ENCODE measurements at regions not wholly inside any gene's neighbourhood (a gene's known extent, or its start where the extent isn't known, plus 50 kb on each side); places are given as distances from the start of the nearest gene placed in this dataset.

GRCh38 chrX:38898261-38898660 lies 97.0 kb downstream of the MID1IP1 start:
- no peaks in the 10 kb centered on the region for H3K36me3 ChIP-seq

GRCh38 chrX:38899650-38900049 lies 98.4 kb downstream of the MID1IP1 start:
- Histone ChIP-seq H3K9me3 (no peaks in the 10 kb centered on the region), H3K27ac (no peak overlapping the region), H3K4me3 (no peak overlapping the region), H3K27me3 (no peaks in the 10 kb centered on the region), H3K4me1 (no peaks in the 10 kb centered on the region), H3K36me3 (no peaks in the 10 kb centered on the region)
- no peak for TF ChIP-seq CTCF (IDR thresholded peaks at IDR 0.05)
- no peak for DNase-seq (ENCODE audit: low spot score)

More at GRCh38 chrX:38898261-38898660, 97.0 kb downstream of the MID1IP1 start:
- no peak for DNase-seq (ENCODE audit: low spot score)
- no peak overlapping the region for H3K27ac ChIP-seq
- no peak for TF ChIP-seq CTCF (IDR thresholded peaks at IDR 0.05)
- H3K4me3 ChIP-seq: no peak overlapping the region
- H3K9me3 ChIP-seq: no peaks in the 10 kb centered on the region
- H3K4me1 ChIP-seq: no peaks in the 10 kb centered on the region
- no peaks in the 10 kb centered on the region for H3K27me3 ChIP-seq

GRCh38 chrX:38900719-38901118 lies 99.5 kb downstream of the MID1IP1 start:
- no peak for DNase-seq (ENCODE audit: low spot score)
- no peaks in the 10 kb centered on the region for H3K9me3 ChIP-seq
- H3K27ac ChIP-seq: no peak overlapping the region
- no peaks in the 10 kb centered on the region for H3K4me1 ChIP-seq
- no peak overlapping the region for H3K4me3 ChIP-seq
- H3K36me3 ChIP-seq: no peaks in the 10 kb centered on the region
- no peaks in the 10 kb centered on the region for H3K27me3 ChIP-seq
- no peak for TF ChIP-seq CTCF (IDR thresholded peaks at IDR 0.05)

GRCh38 chrX:38902972-38903492 lies 101.8 kb downstream of the MID1IP1 start:
- no peaks in the 10 kb centered on the region for H3K9me3 ChIP-seq
- H3K4me3 ChIP-seq: no peak overlapping the region
- H3K4me1 ChIP-seq: no peaks in the 10 kb centered on the region
- DNase-seq (ENCODE audit: low spot score): no peak
- H3K27me3 ChIP-seq: no peaks in the 10 kb centered on the region
- no peak for TF ChIP-seq CTCF (IDR thresholded peaks at IDR 0.05)
- no peaks in the 10 kb centered on the region for H3K36me3 ChIP-seq
- no peak overlapping the region for H3K27ac ChIP-seq

GRCh38 chrX:38916801-38917200 lies 115.5 kb downstream of the MID1IP1 start:
- no peak for TF ChIP-seq CTCF (IDR thresholded peaks at IDR 0.05)
- no peaks in the 10 kb centered on the region for H3K9me3 ChIP-seq
- H3K4me1 ChIP-seq: no peaks in the 10 kb centered on the region
- DNase-seq (ENCODE audit: low spot score): no peak
- H3K4me3 ChIP-seq: no peak overlapping the region
- no peaks in the 10 kb centered on the region for H3K27me3 ChIP-seq
- no peaks in the 10 kb centered on the region for H3K36me3 ChIP-seq
- H3K27ac ChIP-seq: no peak overlapping the region

GRCh38 chrX:38917954-38918353 lies 116.7 kb downstream of the MID1IP1 start:
- Histone ChIP-seq H3K9me3 (no peaks in the 10 kb centered on the region), H3K27ac (no peak overlapping the region), H3K27me3 (no peaks in the 10 kb centered on the region), H3K36me3 (no peaks in the 10 kb centered on the region), H3K4me3 (no peak overlapping the region), H3K4me1 (no peaks in the 10 kb centered on the region)
- TF ChIP-seq CTCF (IDR thresholded peaks at IDR 0.05): no peak
- DNase-seq (ENCODE audit: low spot score): no peak

Measured in right atrium auricular region (tissue), 2 donors.